Suppressor macrophage (primary cell): ENCODE measurements at regions not wholly inside any gene's neighbourhood (a gene's known extent, or its start where the extent isn't known, plus 50 kb on each side); places are given as distances from the start of the nearest gene placed in this dataset.

ENCODE experiments used
- DNase-seq, 4 experiments: peaks; one replicate each; pipeline ENCODE4 v3.0.0-alpha.2; 2020 to 2022

GRCh38 chr3:40996827-40997710 is 202.2 kb upstream of the CTNNB1 start:
- no peak for DNase-seq

GRCh38 chr3:40997711-40998519 is 201.4 kb upstream of the CTNNB1 start:
- DNase-seq = peak in 3 of 4 experiments; percentile 16 to 32 (median 31)

- no peak for DNase-seq
These were observed 199.6 kb upstream of the CTNNB1 start for GRCh38 chr3:40999682-41000081.

GRCh38 chr3:41000471-41000870 is 198.8 kb upstream of the CTNNB1 start:
- no peak for DNase-seq

DNA sequence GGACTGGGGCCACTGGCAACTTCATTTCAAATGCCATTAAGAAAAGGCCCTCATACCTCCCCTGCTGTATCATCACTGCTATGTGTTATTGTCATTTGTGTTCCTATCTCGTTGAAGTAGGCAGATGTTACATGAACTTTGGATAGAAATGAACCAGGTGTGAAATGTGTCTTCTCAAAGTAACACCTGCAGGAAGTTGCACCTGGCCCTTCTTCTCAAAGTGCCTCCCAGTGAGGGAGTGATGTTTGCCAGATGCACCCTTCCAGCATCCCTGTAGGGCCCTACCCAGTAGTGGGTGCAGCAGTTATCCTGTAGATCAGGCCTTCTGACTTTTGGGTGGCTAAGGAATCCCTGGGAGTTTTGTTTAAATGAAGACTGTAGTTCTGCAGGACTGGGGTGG is 197.7 kb upstream of the CTNNB1 start:
- DNase-seq = no peak

GRCh38 chr3:41002104-41002503 is 197.2 kb upstream of the CTNNB1 start:
- DNase-seq = no peak

GRCh38 chr3:41007399-41007798 is 191.9 kb upstream of the CTNNB1 start:
- no peak for DNase-seq

DNA sequence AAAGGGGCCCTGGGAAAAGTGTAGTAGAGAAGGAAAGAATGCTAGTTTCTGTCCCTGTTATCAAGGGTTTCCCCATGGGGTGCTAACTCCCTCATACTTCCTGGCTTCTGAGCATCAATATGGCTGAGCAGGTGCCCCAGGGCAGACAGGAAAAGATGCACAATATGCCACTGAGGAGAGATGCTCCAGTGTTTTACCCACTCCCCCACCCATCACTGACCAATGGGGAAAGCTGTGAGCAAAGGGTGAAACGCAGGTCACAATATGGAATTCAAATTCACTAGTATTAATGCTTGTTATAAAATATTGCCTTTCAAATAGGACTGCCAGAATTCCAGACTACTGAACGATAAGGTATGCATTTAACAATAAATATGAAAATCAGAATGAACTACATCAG is 187.5 kb upstream of the CTNNB1 start:
- DNase-seq = no peak

DNA sequence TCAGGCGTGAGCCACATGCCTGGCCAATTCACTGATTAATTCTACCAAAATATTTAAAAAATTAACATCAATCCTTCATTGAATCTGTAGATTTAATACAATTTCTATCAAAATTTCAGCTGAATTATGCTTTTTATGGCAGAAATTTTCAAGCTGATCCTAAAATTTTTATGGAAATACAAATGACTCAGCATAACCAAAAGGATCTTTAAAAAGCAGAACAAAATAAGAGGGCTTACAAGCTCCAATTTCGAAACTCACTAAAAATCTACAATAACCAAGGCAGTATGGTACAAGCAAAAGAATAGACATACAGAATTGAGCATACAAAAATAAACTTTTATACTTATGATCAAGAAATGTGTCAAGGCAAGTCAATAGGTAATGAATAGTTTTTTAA is 180.4 kb upstream of the CTNNB1 start:
- DNase-seq = peak in 2 of 4 experiments; percentile 43 to 52

DNA sequence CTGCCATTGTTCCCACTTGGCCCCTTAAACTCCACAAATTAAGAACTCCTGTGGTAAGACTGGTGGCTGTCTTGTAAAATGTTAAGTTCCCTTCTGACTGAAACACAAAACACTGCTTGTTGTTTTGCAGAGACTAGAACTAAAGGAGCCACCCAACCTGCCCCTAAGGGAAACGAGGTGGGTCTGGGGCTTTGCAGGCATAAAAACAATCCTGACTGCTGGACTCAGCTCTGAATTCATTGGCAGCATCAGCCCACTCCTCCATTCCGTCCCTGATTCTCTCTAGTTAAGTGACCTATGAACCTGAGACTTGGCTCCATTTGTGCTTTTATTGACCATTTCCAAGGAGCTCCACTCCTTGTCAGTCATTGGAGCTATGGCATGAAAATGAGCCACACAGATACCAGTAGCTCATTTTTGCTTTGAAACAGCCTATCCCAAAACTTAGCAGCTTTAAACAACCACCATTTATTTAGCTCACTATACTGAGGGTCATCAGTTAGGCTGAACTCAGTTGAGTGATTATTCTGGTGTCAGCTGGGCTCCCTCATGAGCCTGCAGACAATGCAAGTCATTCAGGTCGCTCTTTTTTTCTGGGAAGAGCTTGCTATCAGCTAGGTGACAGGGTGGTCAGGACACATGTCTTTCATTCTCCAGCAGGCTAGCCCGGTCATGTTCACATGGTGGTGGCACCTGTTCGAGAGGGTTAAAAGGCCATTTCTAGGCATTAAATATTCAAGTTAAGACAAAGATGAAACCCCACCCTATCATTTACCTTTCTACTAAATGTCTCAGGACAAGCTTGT is 175.1 kb upstream of the CTNNB1 start:
- no peak for DNase-seq

- peak; percentile 69 to 79 (median 73) for DNase-seq
These were observed 172.7 kb upstream of the CTNNB1 start for GRCh38 chr3:41026394-41027177.

- no peak for DNase-seq
These were observed 169.9 kb upstream of the CTNNB1 start for GRCh38 chr3:41029356-41029755.

DNA sequence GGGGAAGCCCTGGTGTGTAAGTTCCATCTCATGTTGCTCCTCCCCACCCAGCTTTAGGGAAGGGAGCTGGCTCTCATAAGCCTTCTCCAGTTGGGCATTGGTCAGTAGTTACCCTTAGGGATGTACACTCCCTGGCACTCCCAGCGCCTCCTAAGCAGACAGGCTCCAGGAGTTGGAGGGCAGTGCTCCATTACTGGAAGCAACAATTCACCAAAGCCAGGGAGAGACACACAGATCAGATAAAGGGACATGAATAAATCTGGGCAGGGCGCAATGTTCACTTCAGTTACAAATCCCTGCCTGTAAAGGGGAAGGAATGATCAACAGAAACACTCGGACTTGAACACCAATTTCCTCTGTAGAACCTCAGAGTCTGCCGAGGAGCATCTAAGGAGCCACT is 169.1 kb upstream of the CTNNB1 start:
- DNase-seq = no peak

- peak; percentile 27 to 57 (median 41) for DNase-seq
These were observed 167.9 kb upstream of the CTNNB1 start for GRCh38 chr3:41031401-41031800.

DNA sequence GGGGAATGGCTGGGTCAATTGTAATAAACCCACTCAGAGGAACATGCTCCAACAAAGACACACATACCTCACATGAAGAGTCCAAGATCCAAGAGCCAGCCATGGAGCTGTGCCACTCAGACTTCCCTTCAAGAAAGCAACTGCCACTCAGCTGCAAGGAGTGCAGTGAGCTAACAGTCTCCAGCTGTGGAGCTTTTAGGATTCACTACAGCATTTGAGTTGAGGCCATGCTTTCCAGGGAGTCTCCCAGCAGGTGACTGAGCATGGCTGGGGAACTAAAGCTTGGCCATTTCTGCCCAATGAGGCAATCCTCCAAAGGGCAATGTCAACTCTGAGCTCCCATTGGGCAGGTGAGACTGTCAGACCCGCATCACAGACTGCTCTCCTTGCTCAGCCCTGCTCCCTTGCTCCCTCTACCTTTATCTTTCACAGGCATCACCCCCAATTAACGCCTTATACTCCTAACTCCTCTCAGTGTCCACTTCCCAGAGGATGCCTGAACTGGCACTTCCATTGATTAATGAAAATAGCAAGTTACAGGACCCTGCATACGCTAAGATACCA is 165.3 kb upstream of the CTNNB1 start:
- DNase-seq = no peak

- DNase-seq = peak; percentile 35 to 57 (median 49)
These were observed 163.8 kb upstream of the CTNNB1 start for GRCh38 chr3:41035456-41036022.

- no peak for DNase-seq
These were observed 161.5 kb upstream of the CTNNB1 start for GRCh38 chr3:41037651-41038334.

GRCh38 chr3:41040256-41040655 is 159.0 kb upstream of the CTNNB1 start:
- DNase-seq = no peak

- no peak for DNase-seq
These were observed 157.8 kb upstream of the CTNNB1 start for GRCh38 chr3:41041462-41041861.

DNA sequence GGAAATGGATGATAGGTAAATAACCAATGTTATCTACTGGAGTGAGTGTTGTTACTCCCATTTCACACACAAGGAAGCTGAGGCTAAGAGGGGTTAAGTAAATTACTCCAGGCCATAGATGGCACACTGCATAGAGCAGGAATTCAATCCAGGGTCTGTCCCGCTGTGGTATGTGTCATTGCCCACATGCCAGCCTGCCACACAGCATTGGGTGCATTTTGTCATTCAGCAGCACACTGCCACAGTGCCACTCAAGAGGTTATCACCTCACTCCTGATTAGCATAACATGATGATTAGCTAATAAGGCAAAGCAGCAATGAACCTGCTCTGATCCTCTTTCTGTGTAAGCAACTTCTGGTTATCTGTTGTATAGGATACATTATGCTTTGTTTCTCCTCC is 157.4 kb upstream of the CTNNB1 start:
- DNase-seq = no peak

- DNase-seq = no peak
These were observed 154.8 kb upstream of the CTNNB1 start for GRCh38 chr3:41044523-41044922.
